Kidney glomerular epithelial cell (primary cell): ENCODE measurements at regions not wholly inside any gene's neighbourhood (a gene's known extent, or its start where the extent isn't known, plus 50 kb on each side); places are given as distances from the start of the nearest gene placed in this dataset.

Experiments
- DNase-seq: peaks from one replicate; lab custom pipeline; 2025; lab: John Stamatoyannopoulos, UW

DNA sequence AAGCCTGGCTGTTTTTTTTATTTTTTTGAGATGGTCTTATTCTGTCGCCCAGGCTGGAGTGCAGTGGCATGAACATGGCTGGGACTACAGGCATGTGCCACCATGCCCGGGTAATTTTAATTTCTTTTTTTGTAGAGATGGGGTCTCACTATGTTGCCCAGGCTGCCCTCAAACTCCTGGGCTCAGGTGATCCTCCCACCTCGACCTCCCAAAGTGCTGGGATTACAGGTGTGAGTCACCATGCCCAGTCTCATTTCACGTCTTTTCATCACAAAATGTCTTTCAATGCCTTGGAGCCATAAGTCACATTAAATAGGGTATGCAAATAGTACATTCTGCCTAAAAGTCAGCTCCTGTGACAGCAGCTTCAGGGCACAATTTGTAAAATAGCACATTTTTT, 52.8 kb downstream of the SOX2 start:
- DNase-seq: no peak

DNA sequence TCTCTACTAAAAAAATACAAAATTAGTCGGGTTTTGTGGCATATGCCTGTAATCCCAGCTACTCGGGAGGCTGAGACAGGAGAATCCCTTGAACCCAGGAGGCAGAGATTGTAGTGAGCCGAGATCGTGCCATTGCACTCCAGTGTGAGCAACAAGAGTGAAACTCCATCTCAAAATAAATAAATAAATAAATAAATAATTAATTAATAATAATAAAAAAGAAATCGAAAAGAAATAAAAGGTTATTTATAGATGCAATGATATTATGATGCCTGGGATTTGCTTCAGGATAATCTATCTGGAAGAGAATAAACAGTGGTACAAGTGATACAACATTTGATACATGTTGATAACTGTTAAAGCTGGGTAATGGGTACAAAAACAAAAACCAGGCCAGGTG, 58.6 kb downstream of the SOX2 start:
- no peak for DNase-seq

DNA sequence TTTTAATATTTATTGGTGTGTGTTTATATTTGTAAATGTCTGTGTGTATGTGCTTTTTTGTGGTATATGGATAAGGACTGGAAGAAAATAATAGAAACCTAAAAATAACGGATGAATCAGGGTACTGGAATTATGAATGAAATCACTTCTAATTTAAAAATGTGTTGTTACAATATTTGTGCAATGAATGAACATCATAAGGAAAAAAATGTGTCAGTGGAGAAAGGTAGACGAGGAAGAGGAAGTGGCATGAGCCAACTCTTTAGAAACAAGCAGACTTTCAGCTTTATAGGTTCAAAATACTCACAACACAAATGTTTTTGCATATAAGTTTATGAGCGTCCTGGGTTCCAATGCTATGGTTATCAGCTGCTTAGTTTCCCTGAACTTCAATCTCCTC, 59.4 kb downstream of the SOX2 start:
- DNase-seq: no peak

DNA sequence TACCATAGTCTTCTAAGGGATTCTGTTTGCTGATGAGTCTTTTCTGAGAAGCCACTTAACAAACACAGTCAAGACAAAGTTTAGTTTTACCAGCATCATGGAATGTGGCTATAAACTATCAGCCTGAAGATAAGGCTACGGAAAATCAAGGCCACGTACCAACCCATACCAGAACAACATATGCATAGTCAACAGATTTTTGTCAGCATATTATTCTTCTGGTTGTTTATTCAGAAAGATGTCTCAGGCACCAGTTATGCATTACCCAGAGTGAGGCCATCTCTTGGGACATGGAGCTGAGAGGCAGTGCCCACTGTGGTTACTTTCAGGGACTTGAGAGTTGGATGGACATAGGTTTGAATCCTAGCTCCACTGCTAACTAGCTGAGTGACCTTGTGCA, 60.4 kb downstream of the SOX2 start:
- DNase-seq: no peak

DNA sequence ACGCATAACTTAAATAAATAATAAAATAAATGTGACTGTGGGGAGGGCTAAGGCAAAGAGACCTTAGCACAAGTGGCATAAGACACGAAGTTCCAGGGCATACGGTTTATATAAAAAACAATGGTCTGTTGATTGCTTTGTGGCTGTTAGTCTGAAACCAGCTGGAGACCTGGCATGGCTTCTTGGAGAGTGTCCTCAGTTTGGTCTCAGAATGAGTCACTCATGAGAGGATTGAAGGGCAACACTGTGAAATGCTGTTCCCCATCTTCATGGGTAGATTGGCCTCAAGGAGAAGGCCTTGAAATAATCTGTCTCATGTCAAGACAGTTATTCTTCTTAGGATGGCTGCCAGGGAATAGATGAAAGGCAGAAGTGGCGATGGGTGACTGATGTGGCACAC, 62.2 kb downstream of the SOX2 start:
- no peak for DNase-seq

DNA sequence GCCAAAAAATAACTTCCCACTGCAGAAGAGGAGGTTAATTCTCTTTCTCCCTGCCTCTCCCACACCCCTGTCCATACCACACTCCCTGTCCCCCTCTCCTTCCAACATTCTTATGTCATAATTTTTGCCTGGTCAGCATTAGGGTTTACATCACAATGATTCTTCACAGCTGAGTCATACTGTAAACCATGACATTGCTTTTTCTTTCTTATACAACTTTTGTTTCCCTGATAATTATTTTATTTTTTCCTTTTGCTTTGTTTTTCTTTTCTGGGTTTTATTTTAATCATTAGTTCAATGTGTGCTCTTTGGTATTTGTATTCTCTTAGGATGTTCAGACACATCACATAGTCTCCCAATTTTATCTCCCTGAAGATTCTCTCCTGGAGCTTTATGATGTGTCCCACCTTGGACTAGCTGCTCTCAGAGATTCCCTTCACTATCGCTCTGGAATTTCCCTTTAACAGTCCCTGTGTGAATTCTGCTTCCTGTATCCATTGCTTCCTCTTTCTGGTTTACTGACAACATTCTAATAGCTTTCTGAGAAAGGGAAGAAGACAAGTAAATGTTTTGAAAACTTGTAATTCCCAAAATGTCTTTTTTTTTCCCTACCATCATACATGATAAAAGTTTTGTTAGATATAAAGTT, 70.7 kb downstream of the SOX2 start:
- DNase-seq: peak; percentile 80

DNA sequence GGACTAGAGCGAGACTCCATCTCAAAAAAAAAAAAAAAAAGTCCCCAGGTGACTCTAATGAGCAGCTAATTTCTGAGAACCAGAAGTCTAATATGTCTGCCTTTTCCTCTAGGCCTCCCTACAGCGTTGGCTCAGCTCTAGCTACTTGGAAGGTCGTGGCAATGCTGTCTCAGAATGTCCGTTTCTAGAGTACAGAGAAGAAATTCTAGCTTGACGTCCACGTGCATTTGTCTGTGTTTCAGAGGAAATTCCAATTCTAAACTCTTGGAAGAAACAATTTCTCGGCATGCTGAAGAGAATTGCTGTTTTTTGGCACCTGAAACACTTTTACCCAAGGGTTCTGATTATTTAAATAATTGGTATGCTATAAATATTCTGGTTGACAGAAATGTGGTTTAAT, 78.8 kb downstream of the SOX2 start:
- DNase-seq: no peak

DNA sequence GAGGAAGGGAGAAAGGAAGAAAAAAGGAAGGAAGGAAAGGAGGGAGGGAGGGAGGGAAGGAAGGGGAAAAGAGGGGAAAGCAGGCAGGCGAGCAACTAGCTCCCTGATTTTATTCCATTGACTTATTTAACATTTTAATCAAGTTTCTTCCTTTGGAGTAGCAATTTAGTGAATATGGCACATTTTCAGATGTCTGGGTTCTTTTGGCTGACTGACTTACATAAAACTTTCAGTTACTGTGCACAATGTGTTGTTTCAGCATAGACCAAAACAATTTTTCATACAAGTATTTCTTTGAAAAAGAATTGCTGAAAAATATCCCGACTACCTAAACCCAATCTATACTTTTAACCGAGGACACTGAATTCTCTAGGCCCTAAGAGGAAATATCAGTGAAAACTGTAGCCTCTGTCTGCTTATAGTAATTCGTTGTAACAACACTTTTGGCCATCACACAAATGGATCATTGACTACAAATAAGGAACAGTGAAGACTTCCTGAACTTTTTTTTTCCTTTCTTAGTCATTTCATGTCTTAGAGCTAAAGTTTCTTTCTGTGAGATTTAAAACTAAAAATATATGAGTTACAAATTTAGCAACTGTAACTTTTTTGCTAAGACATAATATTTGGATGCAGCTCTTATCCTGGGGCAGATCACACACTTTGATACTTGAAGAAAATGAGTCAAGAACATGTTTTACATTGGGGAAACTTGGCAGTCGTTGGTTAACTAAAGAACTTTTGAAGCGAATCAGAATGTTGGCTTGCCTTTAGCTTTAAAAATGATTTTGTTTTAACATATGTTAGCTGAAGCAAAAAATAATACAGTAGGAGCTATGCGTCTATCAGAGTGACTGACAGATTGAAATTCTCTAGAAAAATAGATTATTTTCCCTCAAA, 79.6 kb downstream of the SOX2 start:
- DNase-seq: no peak

DNA sequence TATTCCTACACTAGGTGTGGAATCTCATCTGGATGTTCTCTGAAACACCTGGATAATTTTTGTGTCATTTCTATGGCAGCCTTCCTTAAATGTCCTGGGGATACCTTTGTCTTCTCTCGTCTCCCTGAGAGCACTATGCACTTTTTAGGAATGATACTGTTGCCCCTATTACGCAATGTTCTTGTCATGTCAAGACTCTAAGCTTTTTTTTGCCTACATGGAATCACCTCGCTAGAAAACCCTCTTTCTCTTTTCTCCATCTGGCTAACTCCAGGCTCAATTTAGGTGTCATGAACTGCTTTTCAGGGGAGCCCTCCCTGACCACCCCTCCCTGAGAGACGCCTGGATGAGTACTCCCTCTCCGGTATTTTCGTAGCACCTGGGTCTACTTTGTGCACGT, 81.3 kb downstream of the SOX2 start:
- no peak for DNase-seq

DNA sequence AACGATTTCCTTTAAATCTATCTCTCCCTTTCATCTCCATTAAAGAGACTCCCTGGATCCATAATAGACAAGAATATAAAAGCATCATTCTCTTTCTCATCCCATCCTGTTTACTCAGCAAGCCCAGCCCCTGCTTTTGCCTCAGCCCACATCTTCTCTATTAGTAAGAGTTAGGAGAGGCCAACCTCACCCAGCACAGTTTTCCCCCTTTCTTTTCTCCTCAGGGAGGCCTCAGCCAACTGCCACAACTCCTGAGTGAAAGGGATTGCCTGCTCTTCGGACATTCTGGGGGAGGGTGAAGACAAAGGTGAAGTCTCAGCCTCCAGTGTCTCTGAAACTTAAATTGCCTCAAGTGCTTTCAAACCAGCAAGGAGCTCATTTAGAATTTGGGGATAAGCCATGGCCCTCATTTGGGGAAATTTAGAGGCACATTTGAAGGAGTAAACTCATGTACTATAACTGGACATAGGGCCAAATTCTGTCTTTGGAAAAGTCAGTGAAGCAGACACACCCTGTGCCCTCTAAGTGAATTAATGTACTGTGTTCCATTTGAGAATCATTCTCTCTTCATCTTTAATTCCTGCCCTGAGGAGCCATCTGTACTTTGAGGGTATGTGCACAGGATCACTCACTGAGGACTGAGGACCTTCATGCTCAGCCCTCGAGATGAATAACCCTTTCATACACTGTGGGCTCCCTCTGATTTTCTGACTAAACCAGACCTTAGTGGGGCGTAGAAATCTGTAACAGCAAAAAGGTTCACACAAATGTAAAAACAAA, 82.5 kb downstream of the SOX2 start:
- no peak for DNase-seq

DNA sequence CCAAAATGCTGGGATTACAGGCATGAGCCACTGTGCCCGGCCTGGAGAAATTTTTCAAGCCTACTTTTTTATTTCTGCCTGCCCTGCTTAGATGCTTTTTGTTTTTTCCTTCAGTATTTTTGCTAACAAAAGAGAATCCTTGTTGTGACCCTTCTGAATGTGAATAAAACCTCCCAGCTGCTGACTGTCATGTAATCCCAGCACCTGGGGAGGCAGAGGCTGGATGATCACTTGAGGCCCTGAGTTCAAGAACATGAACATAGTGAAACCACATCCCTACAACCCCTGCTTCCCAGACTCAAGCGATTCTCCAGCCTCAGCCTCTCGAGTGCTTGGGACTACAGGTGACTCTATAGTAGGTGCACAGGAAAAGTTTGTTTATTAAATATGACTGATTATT, 84.9 kb downstream of the SOX2 start:
- DNase-seq: no peak

DNA sequence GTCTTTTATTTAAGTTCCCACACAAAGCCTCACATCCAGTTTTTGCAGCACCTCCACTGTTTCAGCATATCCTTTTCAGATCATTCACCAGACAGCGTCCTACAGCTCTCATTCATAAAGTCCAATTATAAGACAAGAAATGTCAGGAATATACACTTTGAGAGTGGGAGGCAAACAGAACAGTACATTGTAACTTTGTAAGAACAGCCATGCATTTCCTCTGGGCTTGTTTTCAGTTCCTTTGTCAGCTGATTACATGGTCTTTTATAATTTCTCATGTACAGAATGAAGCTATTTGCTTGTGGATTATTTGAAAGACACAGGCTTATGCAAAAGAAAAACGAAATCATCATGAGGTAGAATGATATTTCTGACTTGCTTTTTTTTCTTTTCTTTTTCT, 85.7 kb downstream of the SOX2 start:
- no peak for DNase-seq

DNA sequence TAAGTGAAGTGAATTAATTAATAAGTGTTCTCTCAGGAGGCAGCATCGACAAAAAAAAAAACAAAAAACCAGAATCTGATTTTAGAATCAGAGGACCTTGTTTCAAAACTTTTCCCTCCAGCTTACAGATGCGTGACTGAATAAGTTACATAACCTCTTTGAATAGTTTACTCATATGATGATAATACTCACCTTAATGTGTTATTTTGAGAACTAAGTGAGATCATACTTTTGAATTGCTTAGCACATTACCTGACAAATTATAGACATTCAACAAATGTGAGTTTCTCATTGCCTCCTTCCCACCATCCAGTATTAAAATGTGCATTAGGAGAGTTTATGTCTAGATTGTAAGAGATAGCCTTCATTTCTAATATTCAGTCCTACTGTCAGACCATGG, 94.0 kb downstream of the SOX2 start:
- DNase-seq: no peak

DNA sequence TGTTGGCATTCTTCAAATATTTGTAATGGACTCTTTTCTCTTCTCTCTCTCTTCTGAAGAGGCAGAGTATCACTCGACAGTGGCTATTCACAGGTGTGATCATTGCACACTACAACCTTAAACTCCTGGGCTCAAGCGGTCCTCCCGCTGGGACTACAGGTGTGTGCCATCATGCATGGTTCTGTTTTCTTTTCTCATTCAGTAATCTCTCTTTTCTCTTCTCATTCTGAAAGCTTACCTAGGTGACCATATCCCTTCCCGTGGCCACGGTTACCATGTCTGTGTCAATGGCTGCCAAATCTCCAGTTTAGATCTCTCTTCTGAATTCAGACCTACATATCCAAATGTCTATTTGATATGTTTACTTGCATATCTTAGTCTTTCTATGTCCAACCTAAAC, 96.3 kb downstream of the SOX2 start:
- no peak for DNase-seq

DNA sequence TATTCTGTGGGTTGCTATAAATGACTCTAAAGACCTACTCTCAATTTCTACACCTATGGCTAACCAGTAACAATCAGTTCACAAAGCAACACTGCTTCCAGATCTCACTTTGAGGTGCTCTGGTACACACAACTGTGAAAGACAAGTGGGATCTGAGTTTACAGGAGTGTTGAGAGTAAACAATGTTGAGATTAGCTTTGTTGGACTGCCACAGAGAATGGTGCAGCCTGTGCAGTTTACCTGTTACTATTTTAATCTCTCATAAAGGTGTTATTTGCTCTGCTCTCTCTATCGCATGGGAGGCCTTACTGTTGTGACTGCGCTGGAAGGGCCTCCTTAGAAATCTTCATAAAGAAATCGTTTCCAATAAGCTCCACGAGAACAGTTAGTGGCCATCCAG, 112.0 kb downstream of the SOX2 start:
- DNase-seq: no peak

DNA sequence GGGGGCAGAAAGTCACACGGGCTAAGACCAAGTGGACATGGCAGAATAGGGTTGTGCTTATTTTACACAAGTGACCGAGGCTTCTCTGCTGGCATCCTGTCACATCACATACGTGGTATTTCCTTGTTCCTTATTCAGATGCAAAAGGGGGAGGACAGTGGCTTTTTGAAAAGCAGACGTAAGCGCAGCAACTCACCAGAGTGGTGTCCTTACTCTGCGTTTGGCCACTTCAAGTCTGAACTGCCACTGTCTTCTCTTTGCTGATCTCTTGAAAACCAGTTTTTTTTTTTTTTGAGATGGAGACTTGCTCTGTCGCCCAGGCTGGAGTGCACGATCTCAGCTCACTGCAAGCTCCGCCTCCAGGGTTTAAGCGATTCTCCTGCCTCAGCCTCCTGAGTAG, 113.2 kb downstream of the SOX2 start:
- DNase-seq: no peak

DNA sequence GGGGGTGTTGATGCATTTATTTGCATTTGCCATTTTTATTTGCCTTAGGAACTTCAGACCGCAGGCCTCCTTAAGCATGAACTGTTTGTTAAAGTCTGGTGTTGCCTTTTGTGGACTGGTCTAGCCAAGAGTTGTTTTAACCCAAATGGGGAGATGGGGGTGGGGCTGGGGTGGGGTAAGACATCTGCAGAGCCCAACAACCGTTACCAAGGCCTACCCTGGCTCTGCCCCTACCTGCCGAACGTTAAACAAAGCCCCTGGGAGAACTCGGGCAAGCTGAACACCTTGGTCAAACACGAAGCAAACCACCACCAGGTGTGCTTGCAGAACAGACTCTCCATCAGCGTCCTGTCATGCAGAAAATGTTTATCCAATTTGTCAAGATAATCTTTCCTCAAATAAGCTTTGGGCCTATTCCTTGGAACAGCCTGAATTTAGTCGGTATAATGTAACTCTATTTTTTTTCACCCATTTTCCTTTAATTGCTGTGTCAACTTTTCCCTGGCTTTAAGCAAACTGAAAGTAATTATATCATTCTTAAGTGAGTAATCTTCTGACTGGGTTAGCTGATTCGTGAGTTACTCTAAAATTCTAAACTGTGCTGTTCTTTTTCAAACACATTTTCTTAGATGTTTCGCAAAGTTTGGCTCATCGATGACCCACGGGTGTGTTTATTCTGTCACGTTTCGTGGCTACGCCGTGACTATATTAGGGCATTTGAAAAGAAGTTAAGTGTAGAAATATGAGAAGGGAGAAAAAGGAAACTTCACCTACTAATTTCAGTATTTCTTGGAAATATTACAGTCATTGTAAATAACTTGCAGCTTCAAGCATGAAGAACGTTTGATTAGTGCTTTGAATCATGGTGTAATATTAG, 127.6 kb downstream of the SOX2 start:
- no peak for DNase-seq

DNA sequence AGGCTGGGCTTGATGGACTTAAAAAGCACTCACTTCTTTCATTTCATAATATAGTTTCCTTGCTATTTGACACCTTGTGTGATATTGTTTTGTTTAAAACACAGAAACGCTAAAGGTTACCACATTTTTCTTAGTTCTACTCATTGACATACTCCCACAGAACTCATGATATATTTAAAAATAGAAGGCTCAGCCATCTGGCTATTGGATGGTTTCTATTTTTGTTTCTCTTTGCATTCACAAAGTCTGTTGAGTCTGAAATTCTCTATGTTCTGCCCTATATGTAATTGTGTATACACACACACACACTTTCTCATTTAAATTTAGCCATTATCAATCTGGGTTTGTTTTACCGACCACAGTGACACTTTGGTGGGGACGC, 128.2 kb downstream of the SOX2 start:
- no peak for DNase-seq

DNA sequence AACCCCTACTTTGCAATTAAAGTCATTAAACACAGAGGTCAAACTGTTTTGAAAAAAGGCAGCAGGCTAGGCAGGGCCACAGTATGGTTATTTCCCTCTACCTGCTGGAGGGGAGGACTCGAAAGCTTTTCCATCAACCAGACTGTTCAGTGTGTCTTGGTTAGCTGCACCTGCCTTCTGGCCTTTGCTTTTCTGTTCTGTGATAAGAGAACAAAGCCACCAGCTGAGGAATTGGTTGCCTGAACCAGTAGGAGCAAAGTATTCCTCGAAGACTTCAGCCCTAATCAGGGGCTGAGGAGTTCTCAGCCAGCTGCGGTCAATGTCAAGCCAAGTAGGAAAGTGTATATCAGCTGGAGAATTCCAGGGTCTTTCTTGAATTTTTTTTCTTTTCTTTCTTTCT, 132.5 kb downstream of the SOX2 start:
- no peak for DNase-seq

DNA sequence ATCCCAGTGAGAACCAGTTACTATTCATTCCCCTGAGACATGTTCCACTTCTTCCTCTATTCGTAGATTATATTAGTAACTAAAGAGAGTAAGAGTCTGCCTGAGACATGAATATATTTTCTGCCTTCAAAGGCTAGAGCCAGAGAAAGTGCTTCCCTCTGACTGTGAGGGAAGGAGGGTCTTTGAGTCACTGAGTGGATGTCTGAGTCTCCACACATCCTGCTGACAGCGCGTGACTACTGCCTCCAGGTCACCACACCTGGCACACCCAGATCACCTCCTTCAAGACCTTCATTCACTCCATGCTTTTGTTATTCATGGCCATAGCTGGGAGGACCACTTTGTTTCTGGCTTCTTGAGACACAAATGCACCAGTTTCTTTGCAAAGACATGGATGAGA, 135.6 kb downstream of the SOX2 start:
- no peak for DNase-seq

DNA sequence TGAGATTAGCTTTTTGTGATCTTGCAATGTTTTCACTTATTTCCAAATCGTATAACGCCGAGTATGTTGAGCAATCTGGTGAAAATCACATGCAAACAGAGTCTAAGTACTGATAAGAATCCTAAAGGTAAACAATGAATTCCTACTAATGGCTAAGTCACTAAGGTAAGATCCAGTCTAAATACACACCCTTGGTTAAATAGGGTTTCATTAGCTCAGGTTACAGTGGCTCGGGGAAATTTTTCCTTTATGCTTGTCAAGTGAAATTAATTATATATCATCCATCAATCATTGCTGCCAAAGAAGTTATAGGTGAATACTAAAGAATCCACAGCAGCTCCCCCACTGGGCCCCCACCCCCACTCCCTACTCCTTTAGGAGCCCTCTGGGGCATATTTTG, 139.3 kb downstream of the SOX2 start:
- DNase-seq: no peak

DNA sequence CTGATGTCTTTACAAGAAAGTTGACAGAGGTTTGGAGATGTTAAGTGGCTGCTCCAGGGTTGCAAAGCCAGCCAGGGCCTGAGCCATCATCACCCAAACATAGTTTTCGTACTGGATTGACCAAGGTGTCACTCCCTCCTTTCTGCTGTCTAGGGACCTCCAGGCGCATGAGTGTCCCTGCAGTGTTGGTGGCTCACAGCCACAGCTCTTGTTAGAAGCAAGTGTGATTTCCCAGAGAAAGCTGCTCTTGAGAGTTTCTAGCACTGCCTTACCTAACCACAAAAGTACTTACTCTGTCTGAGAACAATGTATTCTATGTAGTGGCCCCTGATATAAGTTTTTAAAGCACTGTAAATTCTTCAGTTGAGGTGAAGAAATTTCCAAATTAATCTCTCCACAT, 144.1 kb downstream of the SOX2 start:
- no peak for DNase-seq
